Neural cell (in vitro differentiated cells): ENCODE measurements at regions not wholly inside any gene's neighbourhood (a gene's known extent, or its start where the extent isn't known, plus 50 kb on each side); places are given as distances from the start of the nearest gene placed in this dataset.

Source experiments
- H2AFZ ChIP-seq: fragments of 200-600, 300-800 bp; sonication (generic), shearing (Covaris generic); 2 replicates; pipeline ENCODE4 v1.6.0; 2014; ENCODE audit warnings: low read depth, mild to moderate bottlenecking, antibody characterized with exemption, low read length, moderate library complexity
- H3F3A ChIP-seq: fragments of 200-600 bp; shearing (Covaris generic); 2 replicates; pipeline ENCODE4 v1.6.1; 2016; ENCODE audit warnings: mild to moderate bottlenecking, moderate library complexity, mixed read lengths, antibody characterized with exemption, low read length; ENCODE audit not compliant: insufficient read depth, poor library complexity, severe bottlenecking
- H3K27ac ChIP-seq: fragments of 200-600, 300-800 bp; sonication (generic), shearing (Covaris generic); 2 replicates; pipeline ENCODE4 v1.5.1; 2014; ENCODE audit warnings: mild to moderate bottlenecking, low read length, moderate library complexity
- H3K27me3 ChIP-seq: fragments of 300-800, 200-600 bp; sonication (generic), shearing (Covaris generic); 2 replicates; pipeline ENCODE4 v1.6.0; 2014; ENCODE audit warnings: mild to moderate bottlenecking, low read depth, low read length, moderate library complexity; ENCODE audit not compliant: insufficient read depth
- H3K36me3 ChIP-seq: fragments of 300-800, 200-600 bp; sonication (generic), shearing (Covaris generic); 2 replicates; pipeline ENCODE4 v1.5.1; 2014; ENCODE audit warnings: mild to moderate bottlenecking, antibody characterized with exemption, low read length, moderate library complexity; ENCODE audit not compliant: insufficient read depth
- H3K4me2 ChIP-seq: fragments of 300-800, 200-600 bp; sonication (generic), shearing (Covaris generic); 2 replicates; pipeline ENCODE4 v1.6.0; 2014; ENCODE audit warnings: mild to moderate bottlenecking, low read length
- H3K4me3 ChIP-seq: fragments of 300-800, 200-600 bp; sonication (generic), shearing (Covaris generic); 2 replicates; pipeline ENCODE4 v1.5.1; 2014; ENCODE audit warnings: mild to moderate bottlenecking, low read length, moderate library complexity
- H3K79me2 ChIP-seq: fragments of 200-600 bp; shearing (Covaris generic); replicated peaks from 2 replicates; pipeline ENCODE4 v1.6.0; 2014; ENCODE audit warnings: mild to moderate bottlenecking, low read length, moderate library complexity; ENCODE audit not compliant: insufficient read depth
- H3K9ac ChIP-seq: fragments of 300-800, 200-600 bp; sonication (generic), shearing (Covaris generic); 2 replicates; pipeline ENCODE4 v1.6.1; 2016; ENCODE audit warnings: mild to moderate bottlenecking, low read length, mixed read lengths
- H3K9me2 ChIP-seq: fragments of 200-600 bp; shearing (Covaris generic); 2 replicates; pipeline ENCODE4 v1.6.1; 2016; ENCODE audit warnings: mild to moderate bottlenecking, low read length, mixed read lengths; ENCODE audit not compliant: insufficient read depth
- H3K9me3 ChIP-seq: fragments of 200-600, 300-800 bp; sonication (generic), shearing (Covaris generic); 2 replicates; pipeline ENCODE4 v1.6.1; 2016; ENCODE audit warnings: mild to moderate bottlenecking, mixed run types, low read length, moderate library complexity, mixed read lengths
- H4K20me1 ChIP-seq: fragments of 200-600 bp; shearing (Covaris generic); 2 replicates; pipeline ENCODE4 v1.6.1; 2016; ENCODE audit warnings: mild to moderate bottlenecking, mixed run types; ENCODE audit not compliant: insufficient read depth
- EP300 ChIP-seq: fragments of 450-650 bp; conservative IDR thresholded peaks from 2 replicates; pipeline ENCODE4 v1.6.1; 2014; ENCODE audit warnings: antibody characterized with exemption, mild to moderate bottlenecking, moderate library complexity; ENCODE audit not compliant: poor library complexity, severe bottlenecking
- EZH2 ChIP-seq: fragments of 200-600, 300-800 bp; shearing (Covaris generic), sonication (generic); IDR thresholded peaks from 2 replicates; pipeline ENCODE4 v1.6.1; 2014; ENCODE audit warnings: antibody characterized with exemption, low read length, borderline replicate concordance, mild to moderate bottlenecking; ENCODE audit not compliant: insufficient read depth, poor library complexity, severe bottlenecking
- MXI1 ChIP-seq: fragments of 450-650 bp; conservative IDR thresholded peaks from 2 replicates; pipeline ENCODE4 v1.6.1; 2014; ENCODE audit warnings: antibody characterized with exemption, mild to moderate bottlenecking; ENCODE audit not compliant: poor library complexity, severe bottlenecking
- POLR2AphosphoS5 ChIP-seq: IDR thresholded peaks from 2 replicates; pipeline ENCODE4 v1.6.1; 2012
- RAD21 ChIP-seq: fragments of 450-650 bp; conservative IDR thresholded peaks from 2 replicates; pipeline ENCODE4 v1.6.1; 2014; ENCODE audit warnings: antibody characterized with exemption, mild to moderate bottlenecking, moderate library complexity
- REST ChIP-seq: IDR thresholded peaks from 2 replicates; pipeline ENCODE4 v1.6.1; 2012; ENCODE audit warnings: borderline replicate concordance
- SMC3 ChIP-seq: fragments of 450-650 bp; conservative IDR thresholded peaks from 2 replicates; pipeline ENCODE4 v1.6.1; 2014; ENCODE audit warnings: antibody characterized with exemption, mild to moderate bottlenecking, moderate library complexity; ENCODE audit not compliant: poor library complexity
- TAF1 ChIP-seq: IDR thresholded peaks from 2 replicates; pipeline ENCODE4 v1.6.1; 2012; ENCODE audit warnings: low read depth
- TF ChIP-seq, protein P1 (sequence below): fragments of 450-650 bp; IDR thresholded peaks from 2 replicates; pipeline ENCODE4 v1.5.1; 2014; ENCODE audit warnings: antibody characterized with exemption, mild to moderate bottlenecking, moderate library complexity; ENCODE audit not compliant: poor library complexity, severe bottlenecking

- TF ChIP-seq REST, result no peak
- no peak for TF ChIP-seq TAF1
- no peak for TF ChIP-seq SMC3
- no peak for TF ChIP-seq POLR2AphosphoS5
- TF ChIP-seq RAD21, result no peak
- TF ChIP-seq EP300, result no peak
- TF ChIP-seq, protein P1, sequence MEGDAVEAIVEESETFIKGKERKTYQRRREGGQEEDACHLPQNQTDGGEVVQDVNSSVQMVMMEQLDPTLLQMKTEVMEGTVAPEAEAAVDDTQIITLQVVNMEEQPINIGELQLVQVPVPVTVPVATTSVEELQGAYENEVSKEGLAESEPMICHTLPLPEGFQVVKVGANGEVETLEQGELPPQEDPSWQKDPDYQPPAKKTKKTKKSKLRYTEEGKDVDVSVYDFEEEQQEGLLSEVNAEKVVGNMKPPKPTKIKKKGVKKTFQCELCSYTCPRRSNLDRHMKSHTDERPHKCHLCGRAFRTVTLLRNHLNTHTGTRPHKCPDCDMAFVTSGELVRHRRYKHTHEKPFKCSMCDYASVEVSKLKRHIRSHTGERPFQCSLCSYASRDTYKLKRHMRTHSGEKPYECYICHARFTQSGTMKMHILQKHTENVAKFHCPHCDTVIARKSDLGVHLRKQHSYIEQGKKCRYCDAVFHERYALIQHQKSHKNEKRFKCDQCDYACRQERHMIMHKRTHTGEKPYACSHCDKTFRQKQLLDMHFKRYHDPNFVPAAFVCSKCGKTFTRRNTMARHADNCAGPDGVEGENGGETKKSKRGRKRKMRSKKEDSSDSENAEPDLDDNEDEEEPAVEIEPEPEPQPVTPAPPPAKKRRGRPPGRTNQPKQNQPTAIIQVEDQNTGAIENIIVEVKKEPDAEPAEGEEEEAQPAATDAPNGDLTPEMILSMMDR, result no peak
- TF ChIP-seq MXI1, result no peak
- TF ChIP-seq EZH2, result no peak
- no peaks in the 10 kb centered on the region for H4K20me1 ChIP-seq
- no peaks in the 10 kb centered on the region for H3K79me2 ChIP-seq
- H3K36me3 ChIP-seq, result no peaks in the 10 kb centered on the region
- H3K27me3 ChIP-seq, result no peaks in the 10 kb centered on the region
- no peak overlapping the region for H3K27ac ChIP-seq
- H3K4me2 ChIP-seq, result no peak overlapping the region
- no peak overlapping the region for H2AFZ ChIP-seq
- no peaks in the 10 kb centered on the region for H3K9me2 ChIP-seq
- H3K9ac ChIP-seq, result no peak overlapping the region
- H3F3A ChIP-seq, result no peaks in the 10 kb centered on the region
- no peak overlapping the region for H3K4me3 ChIP-seq
- no peaks in the 10 kb centered on the region for H3K9me3 ChIP-seq
These were observed 443.6 kb upstream of the SYT1 start for GRCh38 chr12:78420991-78421390.

DNA sequence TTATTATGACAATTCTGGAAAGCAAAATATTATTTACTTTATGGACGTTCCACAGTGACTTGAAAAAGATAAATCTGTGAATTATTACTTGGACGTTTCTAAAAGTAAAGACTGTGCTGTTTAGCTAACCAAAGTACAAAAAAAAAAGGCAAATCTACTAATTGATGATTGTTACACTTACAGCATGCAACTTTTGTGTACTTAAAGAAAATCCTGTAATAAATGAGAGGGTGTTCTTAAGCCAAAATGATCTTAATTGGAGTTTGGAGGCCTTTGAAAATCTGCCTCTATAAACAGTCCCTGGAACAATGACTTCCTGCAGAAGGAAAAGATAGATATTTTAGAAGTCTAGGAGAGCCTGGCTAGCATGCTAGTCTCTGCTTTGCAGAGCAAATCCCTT, 434.0 kb upstream of the SYT1 start:
- no peaks in the 10 kb centered on the region for H3K79me2 ChIP-seq
- H2AFZ ChIP-seq, result no peak overlapping the region

More for the DNA sequence above, 434.0 kb upstream of the SYT1 start:
- H3K9me2 ChIP-seq, result no peaks in the 10 kb centered on the region
- H3K36me3 ChIP-seq, result no peaks in the 10 kb centered on the region
- no peaks in the 10 kb centered on the region for H4K20me1 ChIP-seq
- no peak overlapping the region for H3K9ac ChIP-seq
- no peak overlapping the region for H3K4me3 ChIP-seq
- H3F3A ChIP-seq, result no peaks in the 10 kb centered on the region
- H3K9me3 ChIP-seq, result no peaks in the 10 kb centered on the region
- no peak overlapping the region for H3K4me2 ChIP-seq
- H3K27me3 ChIP-seq, result no peaks in the 10 kb centered on the region
- TF ChIP-seq EP300 (no peak), MXI1 (no peak), POLR2AphosphoS5 (no peak), TAF1 (no peak), REST (no peak), EZH2 (no peak), SMC3 (no peak), RAD21 (no peak)
- TF ChIP-seq, protein P1, result no peak
- H3K27ac ChIP-seq, result no peak overlapping the region
